ENCODE measurements at regions not wholly inside any gene's neighbourhood (a gene's known extent, or its start where the extent isn't known, plus 50 kb on each side); places are given as distances from the start of the nearest gene placed in this dataset.
"Not testable (repeated sequence)": the region's sequence is repeated elsewhere in the genome, so short reads cannot be mapped to it uniquely, and the experiment has no call there.

DNA sequence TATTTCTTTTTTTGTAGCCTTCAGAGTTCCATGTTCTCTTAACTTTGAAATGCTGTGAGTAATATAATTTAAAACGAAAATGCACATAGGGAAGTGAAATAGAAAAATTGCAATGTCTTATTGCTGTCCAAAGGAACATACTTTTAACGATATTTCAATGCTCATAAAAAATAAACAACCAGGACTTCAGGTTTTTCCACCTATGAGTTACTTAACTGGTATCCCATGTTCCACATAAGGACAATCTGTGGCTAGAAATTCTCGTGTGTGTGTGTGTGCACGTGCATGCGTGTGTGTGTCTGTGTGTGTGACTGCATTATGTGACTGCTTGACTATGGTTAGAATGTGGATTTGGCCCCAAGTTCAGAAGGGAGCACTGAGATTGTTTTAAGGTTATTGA is 200.8 kb upstream of the ADGRL4 start:
- FAIRE-seq = no peak

- no peak for FAIRE-seq
Observed at GRCh38 chr1:79204779-79205479, 198.4 kb upstream of the ADGRL4 start.

- FAIRE-seq = no peak
Observed at GRCh38 chr1:79198832-79199231, 192.3 kb upstream of the ADGRL4 start.

GRCh38 chr1:79197421-79197820 is 190.9 kb upstream of the ADGRL4 start:
- FAIRE-seq = no peak

GRCh38 chr1:79196211-79196610 is 189.7 kb upstream of the ADGRL4 start:
- FAIRE-seq = no peak

DNA sequence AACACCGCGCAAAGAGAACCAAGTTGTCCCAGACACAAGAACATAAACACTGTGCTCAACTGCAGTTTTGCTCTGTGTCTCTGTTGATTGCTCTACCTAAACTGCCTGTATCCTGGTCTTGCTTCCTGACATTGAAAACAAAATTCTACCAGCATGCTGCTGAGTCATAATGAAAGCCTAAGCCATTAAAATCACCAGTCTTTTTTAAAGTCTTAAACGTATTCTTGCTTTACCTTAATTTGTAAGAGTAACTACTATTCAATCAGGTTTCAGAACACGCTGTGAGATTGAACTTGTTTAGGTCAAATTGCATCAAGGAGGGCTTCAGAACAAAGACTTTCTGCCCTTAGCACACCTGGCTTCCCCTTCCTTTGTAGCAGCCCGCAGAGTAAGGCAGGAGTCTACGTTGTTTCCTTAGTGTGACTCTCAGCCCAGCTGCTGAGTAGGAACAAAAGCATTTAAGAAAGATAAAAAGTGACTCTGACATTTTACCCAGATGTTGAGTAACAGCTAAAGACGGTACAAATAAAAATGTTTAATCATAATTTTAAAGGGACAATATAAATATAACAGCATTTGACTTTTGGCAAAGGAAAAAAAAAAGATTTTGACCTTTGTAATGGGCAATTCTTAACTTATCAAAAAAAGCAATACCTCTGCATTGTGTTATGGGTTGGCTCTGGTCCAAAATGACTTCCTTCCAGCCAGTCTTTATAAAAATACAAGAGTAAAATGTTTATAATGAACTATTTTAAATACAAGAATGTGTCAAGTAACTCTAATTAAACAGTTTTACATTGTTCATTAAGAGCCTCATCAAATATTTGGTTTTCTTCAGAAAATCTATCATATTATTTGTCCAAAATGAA is 186.9 kb upstream of the ADGRL4 start:
- no peak for FAIRE-seq

- FAIRE-seq = no peak
Observed at GRCh38 chr1:79190074-79190473, 183.5 kb upstream of the ADGRL4 start.

- no peak for FAIRE-seq
Observed at GRCh38 chr1:79188337-79188736, 181.8 kb upstream of the ADGRL4 start.

DNA sequence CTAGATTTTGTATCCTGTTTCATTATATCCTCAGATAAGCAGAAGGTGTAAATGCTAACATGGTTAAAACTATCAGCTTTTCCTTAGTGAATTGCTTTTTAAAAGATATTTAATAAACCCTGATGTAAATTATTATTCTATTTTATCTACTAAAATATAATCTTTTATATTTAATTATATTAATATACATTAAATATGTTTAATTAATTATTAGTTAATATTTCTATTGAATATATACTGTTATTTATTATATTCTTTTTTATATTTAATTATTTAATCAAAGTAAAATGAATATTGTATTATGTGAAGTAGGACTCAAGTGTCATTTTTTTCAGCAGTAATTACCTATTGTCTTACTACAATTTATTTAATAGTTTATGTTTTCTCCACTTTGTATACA is 179.7 kb upstream of the ADGRL4 start:
- FAIRE-seq = peak; percentile 96

GRCh38 chr1:79177844-79178243 is 171.3 kb upstream of the ADGRL4 start:
- no peak for FAIRE-seq

- FAIRE-seq = no peak
Observed at GRCh38 chr1:79161077-79161476, 154.5 kb upstream of the ADGRL4 start.

- no peak for FAIRE-seq
Observed at GRCh38 chr1:79155991-79156390, 149.5 kb upstream of the ADGRL4 start.

- no peak for FAIRE-seq
Observed at GRCh38 chr1:79151006-79151796, 144.7 kb upstream of the ADGRL4 start.

- FAIRE-seq = no peak
Observed at GRCh38 chr1:79150576-79150975, 144.0 kb upstream of the ADGRL4 start.

DNA sequence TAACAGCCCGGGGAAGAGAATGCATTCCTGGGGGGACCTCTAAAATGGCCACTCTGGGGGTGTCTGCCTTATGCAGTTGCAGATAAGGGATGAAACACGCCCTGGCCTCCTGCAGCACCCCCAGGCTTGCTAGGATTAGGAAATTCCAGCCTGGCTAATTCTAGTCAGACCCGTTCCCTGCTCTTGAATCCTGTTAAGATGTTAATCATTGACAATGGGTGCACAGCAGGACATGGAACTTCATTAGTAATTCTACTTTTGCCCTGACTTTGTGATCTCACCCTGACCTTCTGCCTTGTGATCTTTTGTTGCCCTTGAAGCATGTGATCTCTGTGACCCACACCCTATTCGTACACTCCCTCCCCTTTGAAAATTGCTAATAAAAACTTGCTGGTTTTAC is 131.7 kb upstream of the ADGRL4 start:
- FAIRE-seq = not testable (repeated sequence)

- no peak for FAIRE-seq
Observed at GRCh38 chr1:79133774-79134364, 127.3 kb upstream of the ADGRL4 start.

- no peak for FAIRE-seq
Observed at GRCh38 chr1:79131626-79132025, 125.1 kb upstream of the ADGRL4 start.

GRCh38 chr1:79129914-79130313 is 123.4 kb upstream of the ADGRL4 start:
- FAIRE-seq = no peak

GRCh38 chr1:79128722-79129121 is 122.2 kb upstream of the ADGRL4 start:
- FAIRE-seq = no peak

GRCh38 chr1:79124756-79125155 is 118.2 kb upstream of the ADGRL4 start:
- FAIRE-seq = no peak

- no peak for FAIRE-seq
Observed at GRCh38 chr1:79122521-79122920, 116.0 kb upstream of the ADGRL4 start.

GRCh38 chr1:79117376-79117775 is 110.8 kb upstream of the ADGRL4 start:
- no peak for FAIRE-seq

DNA sequence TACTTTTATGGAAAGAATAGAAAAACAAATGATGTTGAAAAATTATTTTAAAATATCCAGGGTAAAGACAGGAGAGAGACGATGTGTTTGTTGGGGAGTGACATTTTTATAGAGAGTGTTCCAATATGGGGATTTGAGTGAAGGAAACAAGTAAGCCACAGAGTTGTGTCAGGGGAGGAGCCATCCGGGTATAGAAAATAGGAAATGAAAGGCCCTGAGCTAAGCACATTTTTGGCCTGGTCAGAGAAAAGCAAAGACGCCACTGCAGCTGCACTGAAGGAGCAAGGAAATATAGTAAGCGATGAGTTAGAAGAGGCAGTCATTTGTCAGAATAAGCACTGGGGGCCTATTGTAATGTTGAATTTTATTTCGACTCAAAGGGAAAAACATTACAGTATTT is 107.3 kb upstream of the ADGRL4 start:
- no peak for FAIRE-seq

Measured in A204.1 (cell line).